Natural killer cell (primary cell): ENCODE measurements at regions not wholly inside any gene's neighbourhood (a gene's known extent, or its start where the extent isn't known, plus 50 kb on each side); places are given as distances from the start of the nearest gene placed in this dataset.

ENCODE experiments used
- ATAC-seq, 3 donors: fragments of 150-1000 bp in 2 of 3; fragments of 200-7000 bp in 1 of 3; cut with Tn5 transposase; 1 replicate in 1 of 3; 2 replicates in 2 of 3; pipeline ENCODE4 v1.10.0; 2021; ENCODE audit warnings: mild to moderate bottlenecking in 2 of 3, moderate library complexity in 2 of 3
- DNase-seq, 2 donors: peaks; one replicate each; pipeline versions ENCODE4 v3.0.0 to v3.0.0-alpha.2; 2013 to 2021; ENCODE audit warnings: mixed read lengths in 1 of 2
- H3K27ac ChIP-seq: one replicate; pipeline ENCODE4 v1.5.1; 2013; ENCODE audit warnings: mild to moderate bottlenecking, low read length
- H3K27me3 ChIP-seq: one replicate; pipeline ENCODE4 v1.6.1; 2013; ENCODE audit warnings: low read length; ENCODE audit not compliant: control insufficient read depth, insufficient read depth
- H3K36me3 ChIP-seq: one replicate; pipeline ENCODE4 v1.6.1; 2013; ENCODE audit warnings: low read length; ENCODE audit not compliant: control insufficient read depth, insufficient read depth
- H3K4me1 ChIP-seq: one replicate; pipeline ENCODE4 v1.6.1; 2013; ENCODE audit warnings: low read length; ENCODE audit not compliant: control insufficient read depth, insufficient read depth
- H3K4me3 ChIP-seq: one replicate; pipeline ENCODE4 v1.5.1; 2013; ENCODE audit warnings: low read length
- H3K9me3 ChIP-seq: one replicate; pipeline ENCODE4 v1.6.1; 2013; ENCODE audit warnings: low read length; ENCODE audit not compliant: control insufficient read depth, insufficient read depth
- H3K27ac Mint-ChIP-seq, 2 donors: one replicate each; pipeline ENCODE4 v1.8.0; 2022; ENCODE audit warnings: mild to moderate bottlenecking in 2 of 2, mixed read lengths in 2 of 2, moderate library complexity in 1 of 2
- H3K27me3 Mint-ChIP-seq, 2 donors: one replicate each; pipeline ENCODE4 v1.8.0; 2022; ENCODE audit warnings: low read depth in 2 of 2, mixed read lengths in 2 of 2
- H3K36me3 Mint-ChIP-seq: one replicate; pipeline ENCODE4 v1.8.0; 2022; ENCODE audit warnings: mixed read lengths
- H3K4me1 Mint-ChIP-seq, 2 donors: one replicate each; pipeline ENCODE4 v1.8.0; 2022; ENCODE audit warnings: mixed read lengths in 2 of 2
- H3K4me3 Mint-ChIP-seq: one replicate; pipeline ENCODE4 v1.8.0; 2022; ENCODE audit warnings: mild to moderate bottlenecking, moderate library complexity, mixed read lengths
- H3K9me3 Mint-ChIP-seq, 2 donors: one replicate each; pipeline ENCODE4 v1.8.0; 2022; ENCODE audit warnings: mixed read lengths in 2 of 2
- CTCF ChIP-seq: fragments of 200-600 bp; IDR thresholded peaks from one replicate; pipeline ENCODE4 v1.8.0; 2022; ENCODE audit warnings: antibody characterized with exemption
- WGBS: methylation state at CpG from one replicate; pipeline ENCODE4 v1.1.7; 2013; ENCODE audit warnings: missing lambda C conversion rate; ENCODE audit not compliant: insufficient coverage; 5-methylcytosine and 5-hydroxymethylcytosine counted together
- intact Hi-C: fragments of 100-400 bp; cut with micrococcal nuclease; formaldehyde crosslinking; loops from one replicate; pipeline ENCODE4 v1.14.2; 2022

DNA sequence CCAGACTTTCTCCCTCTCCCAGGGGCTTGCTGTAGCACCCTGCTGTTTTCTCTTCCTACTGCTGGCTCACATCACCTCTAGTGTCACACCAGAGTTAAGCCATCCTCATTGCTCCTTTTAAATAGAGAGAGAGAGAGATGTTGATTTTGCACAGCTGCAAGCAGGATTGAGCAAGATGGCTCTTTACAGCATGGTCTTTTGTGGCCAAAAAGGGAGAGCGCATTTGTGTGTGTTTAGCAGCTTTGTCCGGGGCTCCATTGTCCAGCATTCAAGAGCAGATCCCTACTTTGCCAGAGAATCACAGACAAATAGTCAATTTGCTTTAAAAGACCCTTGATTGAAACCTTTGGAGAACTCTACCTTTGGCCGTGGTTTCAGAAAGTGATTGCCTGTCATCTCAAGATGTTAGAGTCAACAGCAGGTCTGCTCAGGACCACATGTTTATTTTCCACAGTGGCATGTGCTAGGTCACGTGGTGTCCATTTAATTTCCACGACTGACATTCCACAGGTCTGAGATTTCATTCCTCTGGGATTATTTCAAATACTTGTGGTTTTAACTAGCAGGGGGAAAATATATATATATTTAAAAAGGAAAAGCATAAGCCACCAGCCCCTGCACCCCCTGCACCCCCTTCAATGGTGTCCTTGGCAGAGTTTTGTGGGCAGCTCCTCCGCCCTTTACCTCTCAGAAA is 359.9 kb upstream of the SLC14A2 start:
- no peaks in the 10 kb centered on the region for H3K9me3 ChIP-seq
- no peak overlapping the region for H3K27ac Mint-ChIP-seq
- 93% methylated on average over 6 of the region's 6 CpGs for WGBS
- H3K36me3 Mint-ChIP-seq: no peaks in the 10 kb centered on the region
- H3K4me1 Mint-ChIP-seq: no peaks in the 10 kb centered on the region
- peaks cover 16 to 21% of the 10 kb centered on the region in 2 donors for H3K27me3 Mint-ChIP-seq
- intact Hi-C loops: no loop called here
- H3K4me3 ChIP-seq: no peak overlapping the region
- H3K4me1 ChIP-seq: no peaks in the 10 kb centered on the region
- no peak overlapping the region for H3K4me3 Mint-ChIP-seq
- no peak for TF ChIP-seq CTCF
- DNase-seq (no peak), ATAC-seq (no peak)
- no peaks in the 10 kb centered on the region for H3K9me3 Mint-ChIP-seq
- H3K27me3 ChIP-seq: no peaks in the 10 kb centered on the region
- H3K27ac ChIP-seq: no peak overlapping the region
- no peaks in the 10 kb centered on the region for H3K36me3 ChIP-seq

- no peak for ATAC-seq
These were observed 355.2 kb upstream of the SLC14A2 start for GRCh38 chr18:45260125-45260524.

DNA sequence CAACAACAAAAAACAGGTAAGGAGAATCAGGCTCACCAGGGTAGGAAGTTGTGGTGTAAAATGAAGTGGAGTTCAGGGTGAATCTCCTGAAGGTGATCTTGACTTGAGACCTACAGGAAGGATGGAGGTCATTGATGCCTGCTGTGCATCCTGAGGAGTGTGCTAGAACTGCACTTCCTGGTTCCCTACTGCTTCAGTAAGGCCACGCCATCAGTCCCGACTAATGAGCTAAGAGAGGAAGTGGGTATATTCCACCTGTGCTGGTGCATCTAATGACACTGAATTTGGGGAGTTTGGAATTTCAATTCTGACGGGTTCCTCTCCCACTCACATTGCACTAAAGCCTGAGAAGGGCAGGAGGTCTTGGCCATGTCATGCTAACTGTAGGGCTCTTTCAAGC is 349.3 kb upstream of the SLC14A2 start:
- H3K4me3 ChIP-seq: no peak overlapping the region
- H3K27me3 ChIP-seq: no peaks in the 10 kb centered on the region
- H3K36me3 ChIP-seq: no peaks in the 10 kb centered on the region
- whole genome bisulfite sequencing: 77% methylated on average over 3 of the region's 3 CpGs
- intact Hi-C loops: no loop called here
- H3K9me3 Mint-ChIP-seq: no peaks in the 10 kb centered on the region
- H3K36me3 Mint-ChIP-seq: no peaks in the 10 kb centered on the region
- no peaks in the 10 kb centered on the region for H3K4me1 ChIP-seq
- DNase-seq: no peak
- no peak overlapping the region for H3K27ac ChIP-seq
- no peak for TF ChIP-seq CTCF
- no peaks in the 10 kb centered on the region for H3K4me1 Mint-ChIP-seq
- peaks cover 15 to 30% of the 10 kb centered on the region in 2 donors for H3K27me3 Mint-ChIP-seq
- ATAC-seq: no peak
- H3K4me3 Mint-ChIP-seq: no peak overlapping the region
- H3K27ac Mint-ChIP-seq: no peak overlapping the region
- no peaks in the 10 kb centered on the region for H3K9me3 ChIP-seq

More at GRCh38 chr18:45260125-45260524, 355.2 kb upstream of the SLC14A2 start:
- Histone ChIP-seq H3K4me3 (no peak overlapping the region), H3K36me3 (no peaks in the 10 kb centered on the region), H3K27ac (no peak overlapping the region), H3K4me1 (no peaks in the 10 kb centered on the region), H3K27me3 (no peaks in the 10 kb centered on the region), H3K9me3 (no peaks in the 10 kb centered on the region)
- intact Hi-C loops: no loop called here
- DNase-seq: no peak
- Mint-ChIP-seq H3K4me3 (no peak overlapping the region), H3K27me3 (peaks cover 11 to 26% of the 10 kb centered on the region in 2 donors), H3K27ac (no peak overlapping the region), H3K36me3 (no peaks in the 10 kb centered on the region), H3K9me3 (no peaks in the 10 kb centered on the region), H3K4me1 (no peaks in the 10 kb centered on the region)
- 92% methylated on average over 1 of the region's 1 CpG for WGBS
- no peak for TF ChIP-seq CTCF

DNA sequence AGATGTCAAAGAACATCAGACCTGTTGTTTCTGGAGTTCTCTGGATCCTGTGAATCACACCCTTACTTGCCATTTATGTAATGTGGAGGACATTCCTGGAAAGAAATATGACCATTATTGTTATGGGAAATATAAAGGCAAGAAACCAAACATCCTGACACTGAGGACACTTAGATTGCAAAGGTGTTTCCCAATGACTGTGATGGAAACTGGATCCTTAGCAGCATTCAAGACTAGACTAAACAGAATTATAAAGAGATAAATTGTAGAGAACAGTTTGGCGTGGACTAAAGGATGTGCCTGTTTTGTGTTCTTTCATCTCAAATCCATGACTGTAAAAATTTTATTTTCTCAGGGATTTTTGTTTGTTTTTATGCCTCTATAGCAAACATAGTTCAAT is 347.7 kb upstream of the SLC14A2 start:
- no peak for TF ChIP-seq CTCF
- ATAC-seq (no peak), DNase-seq (no peak)
- H3K9me3 ChIP-seq: no peaks in the 10 kb centered on the region
- Mint-ChIP-seq H3K4me3 (no peak overlapping the region), H3K36me3 (no peaks in the 10 kb centered on the region), H3K27ac (no peak overlapping the region), H3K9me3 (no peaks in the 10 kb centered on the region), H3K4me1 (no peaks in the 10 kb centered on the region), H3K27me3 (peaks cover 15 to 37% of the 10 kb centered on the region in 2 donors)
- no CpG with 5 or more reads among the region's 1 CpG for WGBS
- no peaks in the 10 kb centered on the region for H3K27me3 ChIP-seq
- H3K27ac ChIP-seq: no peak overlapping the region
- intact Hi-C loops: no loop called here
- no peaks in the 10 kb centered on the region for H3K4me1 ChIP-seq
- H3K4me3 ChIP-seq: no peak overlapping the region
- no peaks in the 10 kb centered on the region for H3K36me3 ChIP-seq
